H1 (cell line): ENCODE measurements at regions not wholly inside any gene's neighbourhood (a gene's known extent, or its start where the extent isn't known, plus 50 kb on each side); places are given as distances from the start of the nearest gene placed in this dataset.

ENCODE experiments used
- CEBPB ChIP-seq: IDR thresholded peaks from 2 replicates; pipeline ENCODE4 v1.6.1; 2012; ENCODE audit warnings: low read depth, low read length
- CTBP2 ChIP-seq: IDR thresholded peaks from 2 replicates; pipeline ENCODE4 v1.7.0; 2011; ENCODE audit warnings: borderline replicate concordance, mild to moderate bottlenecking, moderate library complexity, mixed read lengths, low read length; ENCODE audit not compliant: insufficient read depth, insufficient read length
- EZH2 ChIP-seq: fragments of 200-600 bp; sonication (generic); IDR thresholded peaks from 2 replicates; pipeline ENCODE4 v1.7.1; 2012; ENCODE audit warnings: low read depth, mild to moderate bottlenecking, moderate library complexity, low read length, inconsistent platforms; ENCODE audit not compliant: severe bottlenecking
- FOSL1 ChIP-seq: IDR thresholded peaks from 2 replicates; pipeline ENCODE4 v1.6.1; 2011; ENCODE audit warnings: mild to moderate bottlenecking, low read depth, low read length, moderate library complexity; ENCODE audit not compliant: insufficient read depth
- KDM5A ChIP-seq: fragments of 200-600 bp; IDR thresholded peaks from 2 replicates; pipeline ENCODE4 v1.7.1; 2012; ENCODE audit warnings: mild to moderate bottlenecking, low read length, inconsistent platforms, mixed read lengths

- TF ChIP-seq CEBPB (no peak), EZH2 (no peak), CTBP2 (no peak), FOSL1 (no peak), KDM5A (no peak)
Measured at GRCh38 chr17:64765191-64765889, 103.2 kb upstream of the SMURF2 start (continued).
